Psoas muscle (tissue), 7 donors: ENCODE measurements at regions not wholly inside any gene's neighbourhood (a gene's known extent, or its start where the extent isn't known, plus 50 kb on each side); places are given as distances from the start of the nearest gene placed in this dataset.

Source experiments
- ATAC-seq, 4 donors: fragments of 200-7000 bp; cut with Tn5 transposase; one replicate each; pipeline ENCODE4 v1.9.1; 2020; ENCODE audit warnings: moderate library complexity in 3 of 4, mild to moderate bottlenecking in 2 of 4
- DNase-seq, 2 donors: peaks; one replicate each; pipeline ENCODE4 v3.0.0-alpha.2; 2020
- H3K27ac ChIP-seq: fragments of 200-600 bp; one replicate; pipeline ENCODE4 v1.8.0; 2022
- H3K27me3 ChIP-seq, 3 donors: fragments of 200-600 bp in 1 of 3; one replicate each; pipeline versions ENCODE4 v1.6.1 to v1.8.0; 2013 to 2022; ENCODE audit warnings: low read length in 2 of 3, mild to moderate bottlenecking in 2 of 3, moderate library complexity in 1 of 3; ENCODE audit not compliant: insufficient read depth in 3 of 3
- H3K36me3 ChIP-seq, 2 donors: fragments of 200-600 bp in 1 of 2; one replicate each; pipeline versions ENCODE4 v1.6.1 to v1.8.0; 2013 to 2022; ENCODE audit warnings: low read depth in 1 of 2, mild to moderate bottlenecking in 1 of 2, moderate library complexity in 1 of 2; ENCODE audit not compliant: insufficient read depth in 1 of 2
- H3K4me1 ChIP-seq: fragments of 200-600 bp; one replicate; pipeline ENCODE4 v1.8.0; 2022
- H3K4me3 ChIP-seq: fragments of 200-600 bp; one replicate; pipeline ENCODE4 v1.8.0; 2022; ENCODE audit warnings: mild to moderate bottlenecking
- H3K9me3 ChIP-seq: fragments of 200-600 bp; one replicate; pipeline ENCODE4 v1.8.0; 2022
- WGBS, 3 donors: extraction: QIAGEN DNeasy Blood & Tissue Kit; methylation state at CpG; one replicate each; pipeline versions ENCODE4 v1.1.6 to v1.1.7; 2013; 5-methylcytosine and 5-hydroxymethylcytosine counted together
- intact Hi-C, 2 donors: fragments of 100-400 bp; cut with DNase I; formaldehyde crosslinking; loops; one replicate each; pipeline versions ENCODE4 v1.11.0 to v1.14.2; 2022
- TF ChIP-seq, protein P1 (sequence below): fragments of 200-600 bp; IDR thresholded peaks from one replicate; pipeline ENCODE4 v1.8.0; 2022; ENCODE audit warnings: antibody characterized with exemption
- donor health status: healthy with polysubstance abuse.
- donor health status: DM: no; HTN: no; CAD: no; lungs with moderate emphysema.
- donor health status: Bipolar disorder and iron deficiency.
- donor health status: healthy.
- donor health status: DM: yes; HTN: yes; CAD: no.
- donor health status: DM: no; HTN: no; CAD: no.
- donor health status: DM: yes; HTN: yes; CAD: no.

DNA sequence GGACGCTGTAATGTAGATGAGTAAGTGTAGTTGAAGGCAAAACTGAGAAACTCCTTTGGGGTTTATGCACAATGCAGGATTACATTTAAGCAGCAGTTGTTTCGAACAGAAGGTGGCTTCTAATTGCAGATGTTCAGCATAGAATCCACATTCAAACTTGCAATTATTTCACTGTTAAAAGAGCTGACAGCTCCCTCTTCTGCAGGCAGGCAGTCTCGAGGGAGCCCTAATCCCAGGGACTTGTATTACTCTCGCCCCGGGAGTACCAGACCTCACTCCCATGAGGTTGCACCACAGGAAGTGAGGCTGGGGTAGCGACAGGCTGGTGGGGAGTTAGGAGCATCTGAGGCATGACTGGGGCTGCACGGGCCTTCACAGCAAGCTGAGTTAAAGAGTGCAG lies 484.3 kb upstream of the EEF2KMT start:
- no peaks in the 10 kb centered on the region for H3K36me3 ChIP-seq
- 40 to 51% (median 45%) methylated on average over 7 of the region's 7 CpGs for WGBS, 3 donors
- no peaks in the 10 kb centered on the region for H3K9me3 ChIP-seq
- ATAC-seq, result no peak
- TF ChIP-seq, protein P1, sequence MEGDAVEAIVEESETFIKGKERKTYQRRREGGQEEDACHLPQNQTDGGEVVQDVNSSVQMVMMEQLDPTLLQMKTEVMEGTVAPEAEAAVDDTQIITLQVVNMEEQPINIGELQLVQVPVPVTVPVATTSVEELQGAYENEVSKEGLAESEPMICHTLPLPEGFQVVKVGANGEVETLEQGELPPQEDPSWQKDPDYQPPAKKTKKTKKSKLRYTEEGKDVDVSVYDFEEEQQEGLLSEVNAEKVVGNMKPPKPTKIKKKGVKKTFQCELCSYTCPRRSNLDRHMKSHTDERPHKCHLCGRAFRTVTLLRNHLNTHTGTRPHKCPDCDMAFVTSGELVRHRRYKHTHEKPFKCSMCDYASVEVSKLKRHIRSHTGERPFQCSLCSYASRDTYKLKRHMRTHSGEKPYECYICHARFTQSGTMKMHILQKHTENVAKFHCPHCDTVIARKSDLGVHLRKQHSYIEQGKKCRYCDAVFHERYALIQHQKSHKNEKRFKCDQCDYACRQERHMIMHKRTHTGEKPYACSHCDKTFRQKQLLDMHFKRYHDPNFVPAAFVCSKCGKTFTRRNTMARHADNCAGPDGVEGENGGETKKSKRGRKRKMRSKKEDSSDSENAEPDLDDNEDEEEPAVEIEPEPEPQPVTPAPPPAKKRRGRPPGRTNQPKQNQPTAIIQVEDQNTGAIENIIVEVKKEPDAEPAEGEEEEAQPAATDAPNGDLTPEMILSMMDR, result no peak
- intact Hi-C loops, result no loop called here
- H3K4me1 ChIP-seq, result no peaks in the 10 kb centered on the region
- H3K4me3 ChIP-seq, result no peak overlapping the region
- H3K27me3 ChIP-seq, result no peaks in the 10 kb centered on the region
- DNase-seq, result no peak
- H3K27ac ChIP-seq, result no peak overlapping the region

DNA sequence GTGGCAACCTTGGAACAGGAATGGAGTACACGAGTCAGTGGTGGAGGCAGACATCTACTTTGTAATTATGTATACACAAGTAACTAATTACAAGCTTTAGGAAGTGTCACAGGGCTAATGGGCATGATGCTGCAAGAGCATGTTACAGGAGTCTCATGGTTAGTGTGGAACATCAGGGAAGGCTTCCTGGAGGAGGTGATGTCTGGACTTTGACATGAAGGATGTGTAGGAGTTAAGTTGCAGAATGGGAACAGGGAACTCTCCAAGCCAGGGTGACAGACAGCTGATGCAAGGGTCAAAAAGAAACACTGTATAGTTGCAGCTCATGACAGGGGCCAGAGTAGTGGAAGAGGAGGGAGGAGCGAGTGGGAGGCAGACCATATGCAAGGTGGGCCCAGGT lies 483.8 kb upstream of the EEF2KMT start:
- intact Hi-C loops, result no loop called here
- ATAC-seq, result no peak
- 69 to 81% (median 78%) methylated on average over 2 of the region's 2 CpGs for whole genome bisulfite sequencing, 3 donors

DNA sequence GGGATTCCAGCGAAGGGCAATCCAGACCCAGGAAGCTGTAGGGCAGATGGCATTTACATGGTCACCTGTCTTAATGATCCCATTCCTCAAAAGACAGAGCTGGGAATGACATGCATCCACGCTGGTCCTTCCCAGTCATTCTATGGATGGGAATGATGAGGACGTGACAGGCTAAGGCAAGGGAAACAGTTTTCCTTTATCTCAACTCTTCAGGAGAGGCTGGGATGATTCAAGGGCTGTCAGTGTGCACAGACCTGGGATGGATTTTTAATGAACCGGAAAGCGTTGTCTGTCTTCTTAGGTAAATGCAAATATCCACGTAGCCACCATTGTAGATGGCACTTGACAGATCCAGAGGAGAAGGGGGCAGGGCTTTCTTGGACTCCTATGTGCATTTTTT lies 483.2 kb upstream of the EEF2KMT start:
- intact Hi-C loops, result no loop called here
- TF ChIP-seq, protein P1, result no peak
- no peaks in the 10 kb centered on the region for H3K4me1 ChIP-seq

More for the DNA sequence above, 483.8 kb upstream of the EEF2KMT start:
- Histone ChIP-seq H3K27me3 (no peaks in the 10 kb centered on the region), H3K4me1 (no peaks in the 10 kb centered on the region), H3K36me3 (no peaks in the 10 kb centered on the region), H3K4me3 (no peak overlapping the region), H3K9me3 (no peaks in the 10 kb centered on the region), H3K27ac (no peak overlapping the region)
- TF ChIP-seq, protein P1, result no peak
- DNase-seq, result no peak

DNA sequence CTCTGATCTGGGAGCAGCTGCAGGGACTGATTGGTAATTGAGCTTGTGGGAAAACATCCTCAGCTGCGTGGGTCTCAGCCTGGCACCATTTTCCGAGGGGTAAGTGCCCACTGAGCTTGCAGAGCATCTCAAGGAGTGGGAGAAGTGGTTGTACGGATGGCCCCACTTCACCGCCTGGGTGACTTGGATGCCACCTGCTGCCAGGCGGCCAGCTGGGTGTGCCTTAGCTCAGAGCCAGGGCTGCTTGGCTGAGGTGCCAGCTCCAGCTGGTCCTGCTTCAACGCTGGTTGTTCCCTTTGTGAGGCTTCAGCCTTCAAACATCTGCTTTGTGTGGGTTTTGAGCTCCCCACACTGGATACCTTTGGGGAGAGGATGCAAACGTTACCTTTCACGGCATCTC lies 482.7 kb upstream of the EEF2KMT start:
- Histone ChIP-seq H3K4me1 (no peaks in the 10 kb centered on the region), H3K27me3 (no peaks in the 10 kb centered on the region), H3K27ac (no peak overlapping the region), H3K4me3 (no peak overlapping the region), H3K9me3 (no peaks in the 10 kb centered on the region), H3K36me3 (no peaks in the 10 kb centered on the region)
- ATAC-seq, result no peak
- TF ChIP-seq, protein P1, result no peak
- intact Hi-C loops, result no loop called here
- DNase-seq, result no peak
- 24 to 33% (median 29%) methylated on average over 8 of the region's 8 CpGs for WGBS, 3 donors

More for the DNA sequence above, 483.2 kb upstream of the EEF2KMT start:
- Histone ChIP-seq H3K36me3 (no peaks in the 10 kb centered on the region), H3K27ac (no peak overlapping the region), H3K27me3 (no peaks in the 10 kb centered on the region), H3K9me3 (no peaks in the 10 kb centered on the region), H3K4me3 (no peak overlapping the region)
- ATAC-seq (no peak), DNase-seq (no peak)
- 69 to 71% (median 71%) methylated on average over 6 of the region's 6 CpGs for WGBS, 3 donors

DNA sequence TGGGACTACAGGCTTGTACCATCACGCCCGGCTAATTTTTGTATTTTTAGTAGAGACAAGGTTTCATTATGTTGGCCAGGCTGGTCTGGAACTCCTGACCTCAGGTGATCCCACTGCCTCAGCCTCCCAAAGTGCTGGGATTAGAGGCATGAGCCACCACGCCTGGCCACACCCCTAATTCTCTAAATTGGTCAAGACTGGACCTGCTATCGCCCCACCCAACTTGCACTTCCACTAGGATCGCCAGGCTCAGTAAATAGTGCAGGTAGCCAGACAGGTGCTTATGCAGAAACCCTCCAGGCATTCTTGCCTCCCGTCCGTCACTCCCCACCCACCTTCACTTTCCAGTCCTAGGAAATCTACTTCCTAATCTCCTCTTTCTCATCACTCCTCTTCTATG lies 481.4 kb upstream of the EEF2KMT start:
- Histone ChIP-seq H3K36me3 (no peaks in the 10 kb centered on the region), H3K27me3 (no peaks in the 10 kb centered on the region), H3K4me1 (no peaks in the 10 kb centered on the region), H3K27ac (no peak overlapping the region), H3K4me3 (no peak overlapping the region), H3K9me3 (no peaks in the 10 kb centered on the region)
- 75 to 85% (median 80%) methylated on average over 7 of the region's 7 CpGs for WGBS, 3 donors
- DNase-seq, result no peak
- intact Hi-C loops, result no loop called here
- ATAC-seq, result no peak
- TF ChIP-seq, protein P1, result no peak
